Erythroblast (primary cell): ENCODE measurements at regions not wholly inside any gene's neighbourhood (a gene's known extent, or its start where the extent isn't known, plus 50 kb on each side); places are given as distances from the start of the nearest gene placed in this dataset.

Source experiments
- DNase-seq, 2 experiments: peaks; one replicate each; lab custom pipeline; 2025; lab: John Stamatoyannopoulos, UW
- GATA1 ChIP-seq: IDR thresholded peaks from 2 replicates; pipeline ENCODE4 v1.6.1; 2011; ENCODE audit warnings: low read depth, mild to moderate bottlenecking, control low read depth, low read length, moderate library complexity
- POLR2A ChIP-seq: IDR thresholded peaks from 2 replicates; pipeline ENCODE4 v1.6.1; 2011; ENCODE audit warnings: mild to moderate bottlenecking, low read length

DNA sequence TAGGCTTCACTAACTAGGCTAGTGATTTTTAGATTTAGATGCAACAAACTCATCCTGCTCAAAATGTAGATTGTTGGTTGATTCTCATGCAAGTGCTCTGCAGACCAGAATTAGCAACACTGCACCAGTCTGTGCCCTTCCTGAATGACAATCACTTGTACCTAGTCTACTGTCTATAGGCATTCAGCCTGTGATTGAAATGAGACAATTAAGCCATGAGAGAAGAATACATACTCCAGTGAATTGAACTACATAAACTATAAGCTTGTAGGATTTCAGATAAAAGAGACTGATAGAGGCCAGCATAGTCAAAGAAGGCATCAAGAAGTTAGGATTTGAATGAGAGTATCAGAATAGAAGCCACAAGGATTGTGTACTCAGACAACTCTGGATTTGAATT is 138.3 kb upstream of the NRXN1 start:
- TF ChIP-seq GATA1 (no peak), POLR2A (no peak)
- DNase-seq: no peak

DNA sequence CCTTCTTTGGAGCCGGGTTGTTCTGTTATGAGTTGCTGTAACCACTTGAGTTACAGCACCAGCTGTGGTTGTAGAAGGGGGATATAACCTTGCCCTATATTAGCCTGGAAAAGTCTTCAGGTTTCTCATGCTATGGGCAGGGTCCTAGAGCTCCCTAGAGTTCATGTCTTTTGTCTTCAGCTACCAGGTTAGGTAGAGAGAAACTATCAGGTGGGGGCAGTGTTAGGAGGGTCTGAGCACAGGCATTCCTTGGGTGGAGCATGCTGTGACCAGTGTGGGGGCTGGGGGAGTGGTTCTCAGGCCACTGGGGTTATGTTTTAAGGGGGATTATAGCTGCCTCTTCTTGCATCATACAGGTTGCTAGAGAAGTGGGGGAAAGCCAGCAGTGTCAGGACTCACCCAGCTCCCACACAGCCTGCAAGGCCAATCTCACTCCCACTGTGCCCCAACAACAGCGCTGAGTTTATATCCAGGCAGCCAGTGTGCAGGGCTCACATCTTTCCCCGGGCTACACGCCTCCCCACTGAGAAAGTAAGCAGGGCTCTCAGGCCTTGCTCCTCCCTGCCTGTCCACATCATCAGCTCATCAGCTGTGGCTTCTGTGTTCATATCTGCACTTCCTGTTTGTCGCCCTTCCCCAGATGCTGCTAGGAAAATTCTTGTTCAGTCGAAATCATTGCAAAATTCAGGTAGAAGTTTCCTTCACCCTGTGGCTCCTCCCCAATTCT is 133.8 kb upstream of the NRXN1 start:
- DNase-seq: no peak
- TF ChIP-seq GATA1 (no peak), POLR2A (no peak)

DNA sequence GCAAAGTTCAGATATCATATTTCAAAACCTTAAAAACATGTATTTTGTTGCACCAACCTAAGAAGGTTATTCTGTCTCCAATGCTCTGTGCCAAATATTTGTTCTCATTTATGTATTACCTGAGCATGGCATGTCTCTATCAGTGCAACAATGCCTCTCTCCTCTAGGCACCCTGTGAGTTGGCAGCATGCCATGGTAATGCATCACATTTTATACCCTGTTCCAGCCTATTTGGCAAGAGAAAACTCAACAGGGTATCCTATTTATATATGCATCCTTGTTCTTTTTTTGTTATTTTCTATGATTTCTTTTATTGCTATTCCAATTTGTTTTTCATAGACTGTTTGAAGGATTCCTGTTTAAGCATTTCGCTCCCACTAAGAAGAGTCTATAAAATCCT is 126.3 kb upstream of the NRXN1 start:
- TF ChIP-seq POLR2A: no peak
- no peak for DNase-seq

DNA sequence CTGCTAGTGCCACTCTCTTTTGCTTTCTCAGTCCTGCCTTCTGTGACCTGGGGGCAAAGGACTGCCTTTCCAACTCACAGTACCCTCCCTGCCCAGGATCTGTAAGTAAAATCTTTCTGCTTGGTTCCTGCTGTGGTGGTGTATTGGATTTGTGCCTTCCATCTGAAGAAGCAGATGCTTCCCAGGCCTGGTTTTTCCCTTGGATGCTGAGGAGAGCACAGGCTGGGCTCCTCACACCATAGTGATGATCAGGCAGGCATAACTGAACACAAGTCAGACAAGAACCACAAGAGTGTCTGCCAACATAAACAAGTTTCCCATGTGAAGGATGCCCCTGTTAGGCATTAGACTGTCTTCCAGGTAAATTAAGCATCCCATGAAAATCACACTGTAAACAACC is 121.3 kb upstream of the NRXN1 start:
- no peak for TF ChIP-seq POLR2A

DNA sequence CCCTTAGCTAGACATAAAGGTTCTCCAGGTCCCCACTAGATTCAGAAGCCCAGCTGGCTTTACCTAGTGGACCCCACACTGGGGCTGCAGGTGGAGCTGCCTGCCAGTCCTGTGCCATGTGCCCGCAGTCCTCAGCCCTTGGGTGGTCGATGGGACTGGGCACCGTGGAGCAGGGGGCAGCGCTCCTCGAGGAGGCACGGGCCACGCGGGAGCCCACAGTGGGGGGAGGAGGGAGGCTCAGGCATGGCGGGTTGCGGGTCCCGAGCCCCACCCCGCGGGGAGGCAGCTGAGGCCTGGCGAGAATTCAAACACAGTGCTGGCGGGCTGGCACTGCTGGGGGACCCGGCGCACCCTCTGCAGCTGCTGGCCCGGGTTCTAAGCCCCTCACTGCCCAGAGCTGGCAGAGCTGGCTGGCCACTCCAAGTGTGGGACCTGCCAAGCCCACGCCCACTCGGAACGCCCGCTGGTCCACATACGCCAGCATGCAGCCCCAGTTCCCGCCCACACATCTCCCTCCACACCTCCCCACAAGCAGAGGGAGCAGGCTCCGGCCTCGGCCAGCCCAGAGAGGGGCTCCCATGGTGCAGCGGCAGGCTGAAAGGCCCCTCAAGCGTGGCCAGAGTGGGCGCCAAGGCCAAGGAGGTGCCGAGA is 119.7 kb upstream of the NRXN1 start:
- DNase-seq: no peak
- TF ChIP-seq POLR2A (no peak), GATA1 (no peak)

More for the DNA sequence above, 121.3 kb upstream of the NRXN1 start:
- DNase-seq: no peak

DNA sequence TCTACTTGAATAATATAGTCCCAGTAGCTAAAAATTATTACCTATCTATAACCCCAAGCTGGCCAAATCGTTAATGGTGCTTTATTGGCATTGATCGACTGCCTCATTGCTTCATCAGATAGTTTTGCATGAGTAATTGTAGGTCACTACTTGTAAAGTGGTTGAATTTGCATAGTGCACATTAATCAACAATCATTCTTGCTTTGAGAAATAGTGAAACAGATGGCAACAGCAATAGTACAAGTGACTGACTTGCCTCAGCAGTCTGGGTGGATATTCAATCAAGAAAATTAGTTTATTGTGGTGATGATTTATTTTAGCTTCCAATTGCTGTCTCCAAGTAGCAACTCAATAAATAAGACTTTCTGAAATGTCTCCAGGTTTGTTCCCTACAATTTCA is 117.8 kb upstream of the NRXN1 start:
- DNase-seq: no peak
- TF ChIP-seq GATA1 (no peak), POLR2A (no peak)

DNA sequence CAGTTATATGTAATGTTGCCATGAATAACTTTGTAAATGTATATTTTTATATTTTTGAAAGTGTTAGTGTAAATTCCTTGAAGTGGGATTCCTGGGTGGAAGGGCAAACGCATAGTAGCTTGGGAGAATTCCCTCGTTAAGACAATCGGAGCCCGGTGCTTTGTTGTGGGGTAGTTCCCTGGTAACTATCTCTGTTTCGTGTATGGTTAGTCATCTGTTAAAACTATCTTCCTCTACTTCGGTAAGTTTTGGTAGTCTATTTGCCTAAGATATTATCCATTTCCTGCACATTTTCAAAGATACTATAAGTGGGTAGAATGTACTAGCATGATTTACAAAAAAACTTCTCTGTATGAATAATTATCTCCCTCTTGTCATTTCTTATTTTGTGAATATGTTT is 113.8 kb upstream of the NRXN1 start:
- no peak for DNase-seq
- TF ChIP-seq GATA1 (no peak), POLR2A (no peak)

DNA sequence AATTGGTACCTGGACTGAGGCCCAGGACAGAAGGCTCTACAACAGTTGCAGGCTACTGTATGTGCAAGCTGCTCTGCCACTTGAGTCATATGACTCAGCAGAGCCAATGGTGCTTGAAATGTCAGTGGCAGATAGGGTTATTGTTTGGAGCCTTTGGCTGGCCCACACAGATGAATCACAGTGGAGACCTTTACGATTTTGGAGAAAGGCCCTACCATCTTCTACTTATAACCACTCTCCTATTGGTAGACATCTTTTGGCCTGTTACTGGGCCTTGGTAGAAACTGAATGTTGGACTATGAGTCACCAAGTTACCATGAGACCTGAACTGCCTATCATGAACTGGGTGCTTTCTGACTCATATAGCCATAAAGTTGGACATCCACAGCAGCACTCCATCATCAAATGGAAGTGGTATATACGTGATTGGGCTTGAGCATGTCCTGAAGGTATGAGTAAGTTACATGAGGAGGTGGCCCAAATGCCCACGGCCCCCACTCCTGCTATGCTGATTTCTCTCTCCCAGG is 88.9 kb upstream of the NRXN1 start:
- DNase-seq: no peak

DNA sequence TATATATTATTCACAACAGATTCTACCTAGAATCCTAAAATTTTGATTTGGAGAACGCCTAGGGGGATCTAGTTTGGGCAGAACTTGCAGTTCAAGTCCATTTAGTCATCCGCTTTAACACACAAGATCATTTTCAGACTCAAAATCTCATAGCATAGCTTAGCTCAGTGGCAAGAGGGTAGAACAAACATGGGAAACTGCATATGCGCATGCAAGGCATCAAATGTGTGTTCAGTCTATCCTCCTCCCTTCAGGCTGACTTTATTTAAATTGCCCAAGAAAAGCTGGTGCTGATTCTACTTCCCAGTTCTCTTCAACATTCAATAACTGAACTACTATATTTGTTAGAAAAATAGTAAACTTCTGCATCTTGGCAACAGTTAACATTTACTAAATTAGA is 79.6 kb upstream of the NRXN1 start:
- peak in 1 of 2 experiments; percentile 0 for DNase-seq
- TF ChIP-seq GATA1 (no peak), POLR2A (no peak)

More for the DNA sequence above, 88.9 kb upstream of the NRXN1 start:
- no peak for TF ChIP-seq GATA1
- TF ChIP-seq POLR2A: no peak

DNA sequence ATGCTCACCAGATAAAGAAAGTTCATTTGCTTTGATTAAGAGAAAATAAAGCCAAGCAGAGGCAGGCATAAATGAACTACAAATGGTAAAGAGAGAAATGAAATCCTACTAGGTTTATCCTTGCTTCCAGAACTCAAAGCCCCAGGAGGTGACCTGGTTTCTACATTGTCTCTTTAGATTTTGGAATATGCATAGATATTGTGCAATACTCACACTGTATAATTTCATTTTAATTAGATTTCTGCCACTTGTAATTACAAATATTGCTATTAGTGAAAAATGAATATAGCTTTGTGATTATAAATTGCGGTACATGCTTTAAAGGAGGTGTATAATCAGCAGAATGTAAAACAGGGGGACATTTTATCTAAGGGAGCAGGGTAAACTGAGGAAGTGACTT is 76.9 kb upstream of the NRXN1 start:
- DNase-seq: no peak
- TF ChIP-seq GATA1 (no peak), POLR2A (no peak)

DNA sequence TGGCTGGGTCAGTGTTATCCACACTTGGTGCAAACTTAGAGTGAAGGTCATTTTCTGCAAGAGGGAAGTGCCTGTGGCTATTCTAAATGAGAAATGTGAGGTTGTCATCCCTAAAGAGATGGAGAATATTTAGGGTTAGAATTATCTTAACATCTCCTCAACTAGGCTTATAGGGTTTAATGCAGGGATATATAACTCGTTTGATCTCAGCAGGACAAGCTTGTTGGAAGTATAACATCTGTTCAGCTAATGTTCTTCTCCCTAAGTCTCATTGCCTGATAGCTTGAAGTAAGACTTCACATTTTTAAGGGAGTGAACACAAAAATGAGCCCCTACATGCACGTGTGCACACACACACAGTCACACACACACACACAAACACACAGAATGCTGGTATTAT is 75.9 kb upstream of the NRXN1 start:
- no peak for DNase-seq
- TF ChIP-seq GATA1: no peak
- no peak for TF ChIP-seq POLR2A

DNA sequence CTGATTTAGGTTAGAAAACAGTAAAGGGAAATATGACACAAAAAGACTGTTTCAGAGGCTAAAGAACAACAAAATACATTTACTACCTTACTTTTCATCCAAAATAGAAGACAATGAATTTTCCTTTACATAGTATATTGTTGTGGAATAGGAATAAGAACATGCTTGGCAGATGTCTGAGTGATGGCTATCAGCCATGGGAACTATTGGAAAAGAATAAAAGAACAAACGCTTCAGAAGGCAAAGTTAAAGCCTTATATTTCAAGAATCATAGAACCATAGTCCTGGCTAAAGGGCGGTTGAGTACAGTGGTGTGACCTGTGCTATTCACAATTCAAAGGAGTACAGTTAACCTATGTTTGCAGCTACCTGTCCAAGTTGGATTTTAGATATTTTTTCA is 73.9 kb upstream of the NRXN1 start:
- DNase-seq: no peak
- TF ChIP-seq POLR2A (no peak), GATA1 (no peak)

DNA sequence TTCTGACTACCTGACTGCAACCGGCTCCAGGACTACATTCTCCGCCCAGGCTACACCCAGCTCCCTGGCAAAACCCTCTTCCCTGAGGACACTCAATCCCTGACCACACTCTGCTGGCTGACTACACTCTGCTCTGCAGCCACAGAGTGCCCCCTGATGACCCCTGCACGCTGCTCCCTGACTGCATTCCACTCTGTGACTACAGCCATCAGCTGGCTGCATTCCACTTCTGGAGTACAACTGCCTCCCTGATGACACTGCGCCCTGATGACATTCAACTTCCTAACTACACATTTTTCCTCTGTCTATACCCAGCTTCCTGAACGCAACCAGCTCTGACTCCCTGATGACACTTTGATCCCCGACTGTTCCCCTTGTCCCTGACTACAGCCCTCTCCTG is 71.3 kb upstream of the NRXN1 start:
- TF ChIP-seq GATA1 (no peak), POLR2A (no peak)
- no peak for DNase-seq

DNA sequence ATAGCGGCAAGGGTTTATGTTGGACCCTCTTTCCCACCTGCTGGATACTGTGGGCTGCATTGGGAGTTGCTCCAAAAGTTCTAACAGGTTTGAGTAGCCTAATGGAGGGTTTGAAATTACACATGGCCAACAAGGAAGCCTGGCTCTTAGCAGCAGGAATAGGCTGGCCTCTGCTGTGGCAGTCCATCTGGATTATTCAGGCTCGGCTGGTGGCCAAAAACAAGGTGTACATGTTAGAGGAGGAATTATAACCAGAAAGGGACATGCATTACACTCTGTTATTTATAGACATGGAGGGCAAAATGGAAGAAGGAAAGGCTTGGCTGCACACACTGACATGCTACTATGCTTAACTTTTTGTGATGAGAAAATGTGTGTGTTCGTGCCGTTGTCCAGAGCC is 61.1 kb upstream of the NRXN1 start:
- no peak for TF ChIP-seq GATA1
- no peak for TF ChIP-seq POLR2A
- DNase-seq: no peak

DNA sequence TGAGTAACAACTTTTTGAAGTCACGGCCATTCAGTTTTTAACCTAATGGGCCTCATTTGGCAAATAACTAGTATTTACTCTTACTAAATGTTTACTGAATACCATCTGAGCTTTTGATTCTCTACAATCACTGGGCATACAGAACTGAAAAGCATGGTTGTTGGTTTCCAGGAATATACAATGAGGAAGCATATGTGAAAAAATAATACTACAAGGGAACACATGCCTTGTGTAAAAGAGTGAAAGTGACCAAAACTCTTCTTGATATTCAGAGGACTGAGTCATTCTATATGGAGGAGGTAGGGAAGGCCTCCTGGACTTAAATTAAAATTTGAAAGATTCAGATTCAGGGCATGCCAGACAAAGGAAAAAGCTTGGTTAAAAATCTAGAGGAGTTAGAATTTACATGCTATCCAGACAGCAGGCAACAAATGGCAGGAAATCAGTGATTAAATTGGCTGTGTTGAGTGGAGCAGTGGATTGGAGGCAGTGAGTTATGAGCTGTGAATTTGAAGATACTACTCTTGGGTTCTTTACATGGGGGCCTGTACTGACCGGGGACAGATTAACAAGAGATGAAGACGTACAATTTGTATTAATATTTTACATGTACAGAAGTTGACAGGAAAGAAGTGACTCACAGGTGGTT is 53.6 kb upstream of the NRXN1 start:
- DNase-seq: no peak
- no peak for TF ChIP-seq POLR2A
- no peak for TF ChIP-seq GATA1
